ENCODE measurements at regions not wholly inside any gene's neighbourhood (a gene's known extent, or its start where the extent isn't known, plus 50 kb on each side); places are given as distances from the start of the nearest gene placed in this dataset.
"Not testable (repeated sequence)": the region's sequence is repeated elsewhere in the genome, so short reads cannot be mapped to it uniquely, and the experiment has no call there.

- Mint-ChIP-seq H3K27me3 (ENCODE audit: low read depth) (peaks cover 12% of the 10 kb centered on the region), H3K9me3 (peaks cover 14% of the 10 kb centered on the region)
- not testable (repeated sequence) for DNase-seq (ENCODE audit: low spot score); H3K36me3 Mint-ChIP-seq (ENCODE audit: low read depth); H3K27ac Mint-ChIP-seq; H3K4me3 Mint-ChIP-seq; H3K4me1 Mint-ChIP-seq (ENCODE audit: low read depth)
These were observed 181.6 kb downstream of the DLEU7 start for GRCh38 chr13:50661881-50662280.

GRCh38 chr13:50664951-50665350 is 178.5 kb downstream of the DLEU7 start:
- no peak overlapping the region for H3K4me3 Mint-ChIP-seq
- DNase-seq (ENCODE audit: low spot score) = no peak
- H3K9me3 Mint-ChIP-seq = peaks cover 18% of the 10 kb centered on the region
- peaks cover 8% of the 10 kb centered on the region for H3K27me3 Mint-ChIP-seq (ENCODE audit: low read depth)
- H3K27ac Mint-ChIP-seq = no peak overlapping the region
- H3K4me1 Mint-ChIP-seq (ENCODE audit: low read depth) = no peaks in the 10 kb centered on the region
- H3K36me3 Mint-ChIP-seq (ENCODE audit: low read depth) = no peaks in the 10 kb centered on the region

GRCh38 chr13:50668049-50668448 is 175.4 kb downstream of the DLEU7 start:
- H3K27ac Mint-ChIP-seq = no peak overlapping the region
- H3K9me3 Mint-ChIP-seq = peaks cover 18% of the 10 kb centered on the region
- H3K27me3 Mint-ChIP-seq (ENCODE audit: low read depth) = peaks cover 26% of the 10 kb centered on the region
- H3K4me1 Mint-ChIP-seq (ENCODE audit: low read depth) = no peaks in the 10 kb centered on the region
- H3K36me3 Mint-ChIP-seq (ENCODE audit: low read depth) = no peaks in the 10 kb centered on the region
- H3K4me3 Mint-ChIP-seq = no peak overlapping the region
- DNase-seq (ENCODE audit: low spot score) = no peak

- no peak for DNase-seq (ENCODE audit: low spot score)
- no peaks in the 10 kb centered on the region for H3K36me3 Mint-ChIP-seq (ENCODE audit: low read depth)
- no peak overlapping the region for H3K4me3 Mint-ChIP-seq
- no peak overlapping the region for H3K27ac Mint-ChIP-seq
- peaks cover 30% of the 10 kb centered on the region for H3K27me3 Mint-ChIP-seq (ENCODE audit: low read depth)
- peaks cover 18% of the 10 kb centered on the region for H3K9me3 Mint-ChIP-seq
- H3K4me1 Mint-ChIP-seq (ENCODE audit: low read depth) = no peaks in the 10 kb centered on the region
These were observed 174.7 kb downstream of the DLEU7 start for GRCh38 chr13:50668691-50669271.

GRCh38 chr13:50670272-50670671 is 173.2 kb downstream of the DLEU7 start:
- Mint-ChIP-seq H3K27me3 (ENCODE audit: low read depth) (peaks cover 35% of the 10 kb centered on the region), H3K4me3 (no peak overlapping the region), H3K27ac (no peak overlapping the region), H3K4me1 (ENCODE audit: low read depth) (no peaks in the 10 kb centered on the region), H3K9me3 (peaks cover 15% of the 10 kb centered on the region), H3K36me3 (ENCODE audit: low read depth) (no peaks in the 10 kb centered on the region)
- DNase-seq (ENCODE audit: low spot score) = no peak

- Mint-ChIP-seq H3K36me3 (ENCODE audit: low read depth) (no peaks in the 10 kb centered on the region), H3K4me3 (no peak overlapping the region), H3K9me3 (peaks cover 9% of the 10 kb centered on the region), H3K4me1 (ENCODE audit: low read depth) (no peaks in the 10 kb centered on the region), H3K27ac (no peak overlapping the region), H3K27me3 (ENCODE audit: low read depth) (peaks cover 35% of the 10 kb centered on the region)
- no peak for DNase-seq (ENCODE audit: low spot score)
These were observed 172.5 kb downstream of the DLEU7 start for GRCh38 chr13:50670847-50671496.

- no peaks in the 10 kb centered on the region for H3K4me1 Mint-ChIP-seq (ENCODE audit: low read depth)
- H3K27me3 Mint-ChIP-seq (ENCODE audit: low read depth) = peaks cover 35% of the 10 kb centered on the region
- H3K9me3 Mint-ChIP-seq = peaks cover 4% of the 10 kb centered on the region
- DNase-seq (ENCODE audit: low spot score) = no peak
- no peak overlapping the region for H3K27ac Mint-ChIP-seq
- no peak overlapping the region for H3K4me3 Mint-ChIP-seq
- H3K36me3 Mint-ChIP-seq (ENCODE audit: low read depth) = no peaks in the 10 kb centered on the region
These were observed 172.0 kb downstream of the DLEU7 start for GRCh38 chr13:50671497-50671850.

GRCh38 chr13:50672025-50672424 is 171.5 kb downstream of the DLEU7 start:
- no peak overlapping the region for H3K27ac Mint-ChIP-seq
- no peaks in the 10 kb centered on the region for H3K4me1 Mint-ChIP-seq (ENCODE audit: low read depth)
- DNase-seq (ENCODE audit: low spot score) = no peak
- H3K36me3 Mint-ChIP-seq (ENCODE audit: low read depth) = no peaks in the 10 kb centered on the region
- peaks cover 38% of the 10 kb centered on the region for H3K27me3 Mint-ChIP-seq (ENCODE audit: low read depth)
- no peak overlapping the region for H3K4me3 Mint-ChIP-seq
- H3K9me3 Mint-ChIP-seq = peaks cover 2% of the 10 kb centered on the region

GRCh38 chr13:50675651-50676050 is 167.8 kb downstream of the DLEU7 start:
- Mint-ChIP-seq H3K27ac (no peak overlapping the region), H3K9me3 (no peaks in the 10 kb centered on the region), H3K36me3 (ENCODE audit: low read depth) (no peaks in the 10 kb centered on the region), H3K4me3 (no peak overlapping the region), H3K27me3 (ENCODE audit: low read depth) (peaks cover 61% of the 10 kb centered on the region), H3K4me1 (ENCODE audit: low read depth) (no peaks in the 10 kb centered on the region)
- DNase-seq (ENCODE audit: low spot score) = no peak

- Mint-ChIP-seq H3K36me3 (ENCODE audit: low read depth) (no peaks in the 10 kb centered on the region), H3K27ac (no peak overlapping the region), H3K4me3 (no peak overlapping the region), H3K4me1 (ENCODE audit: low read depth) (no peaks in the 10 kb centered on the region), H3K27me3 (ENCODE audit: low read depth) (peaks cover 59% of the 10 kb centered on the region), H3K9me3 (no peaks in the 10 kb centered on the region)
- DNase-seq (ENCODE audit: low spot score) = no peak
These were observed 166.9 kb downstream of the DLEU7 start for GRCh38 chr13:50676602-50677001.

- Mint-ChIP-seq H3K27ac (no peak overlapping the region), H3K9me3 (no peaks in the 10 kb centered on the region), H3K4me1 (ENCODE audit: low read depth) (no peaks in the 10 kb centered on the region), H3K36me3 (ENCODE audit: low read depth) (no peaks in the 10 kb centered on the region), H3K27me3 (ENCODE audit: low read depth) (peaks cover 57% of the 10 kb centered on the region), H3K4me3 (no peak overlapping the region)
- DNase-seq (ENCODE audit: low spot score) = no peak
These were observed 166.2 kb downstream of the DLEU7 start for GRCh38 chr13:50677258-50677657.

GRCh38 chr13:50677687-50678463 is 165.6 kb downstream of the DLEU7 start:
- Mint-ChIP-seq H3K4me3 (no peak overlapping the region), H3K36me3 (ENCODE audit: low read depth) (no peaks in the 10 kb centered on the region), H3K4me1 (ENCODE audit: low read depth) (no peaks in the 10 kb centered on the region), H3K27me3 (ENCODE audit: low read depth) (peaks cover 59% of the 10 kb centered on the region), H3K27ac (no peak overlapping the region), H3K9me3 (no peaks in the 10 kb centered on the region)
- no peak for DNase-seq (ENCODE audit: low spot score)

GRCh38 chr13:50678464-50679162 is 164.9 kb downstream of the DLEU7 start:
- Mint-ChIP-seq H3K4me3 (no peak overlapping the region), H3K9me3 (no peaks in the 10 kb centered on the region), H3K27ac (no peak overlapping the region), H3K4me1 (ENCODE audit: low read depth) (peaks cover under 1% of the 10 kb centered on the region), H3K36me3 (ENCODE audit: low read depth) (no peaks in the 10 kb centered on the region), H3K27me3 (ENCODE audit: low read depth) (peaks cover 61% of the 10 kb centered on the region)
- DNase-seq (ENCODE audit: low spot score) = no peak

GRCh38 chr13:50679321-50679720 is 164.2 kb downstream of the DLEU7 start:
- no peak overlapping the region for H3K4me3 Mint-ChIP-seq
- H3K27me3 Mint-ChIP-seq (ENCODE audit: low read depth) = peaks cover 68% of the 10 kb centered on the region
- DNase-seq (ENCODE audit: low spot score) = no peak
- peaks cover 7% of the 10 kb centered on the region for H3K4me1 Mint-ChIP-seq (ENCODE audit: low read depth)
- H3K27ac Mint-ChIP-seq = no peak overlapping the region
- no peaks in the 10 kb centered on the region for H3K9me3 Mint-ChIP-seq
- H3K36me3 Mint-ChIP-seq (ENCODE audit: low read depth) = no peaks in the 10 kb centered on the region

All from T-helper 2 cell treated with Interferon-gamma antibody and Interleukin-4, amounts not matched to agents 5 μg/mL and 100 μg/mL, for 36 hours (primary cell).